Neuronal stem cell (in vitro differentiated cells): ENCODE measurements at regions not wholly inside any gene's neighbourhood (a gene's known extent, or its start where the extent isn't known, plus 50 kb on each side); places are given as distances from the start of the nearest gene placed in this dataset.
"Not testable (repeated sequence)": the region's sequence is repeated elsewhere in the genome, so short reads cannot be mapped to it uniquely, and the experiment has no call there.

Source experiments
- DNase-seq: peaks from one replicate; pipeline ENCODE4 v3.0.0-alpha.2; 2013; ENCODE audit warnings: low spot score
- H2AFZ ChIP-seq: one replicate; pipeline ENCODE4 v1.6.1; 2013; ENCODE audit warnings: mild to moderate bottlenecking, low read length, inconsistent platforms
- H2AK5ac ChIP-seq: 2 replicates; pipeline ENCODE4 v1.6.1; 2013; ENCODE audit warnings: low read depth, mild to moderate bottlenecking, inconsistent platforms, low read length, moderate library complexity, mixed read lengths
- H2BK120ac ChIP-seq: 2 replicates; pipeline ENCODE4 v1.6.1; 2013; ENCODE audit warnings: low read depth, mild to moderate bottlenecking, inconsistent platforms, low read length, moderate library complexity, mixed read lengths
- H2BK12ac ChIP-seq: one replicate; pipeline ENCODE4 v1.6.1; 2013; ENCODE audit warnings: low read length, inconsistent platforms
- H2BK15ac ChIP-seq: 2 replicates; pipeline ENCODE4 v1.6.1; 2013; ENCODE audit warnings: mild to moderate bottlenecking, low read length, inconsistent platforms, mixed read lengths
- H2BK5ac ChIP-seq: one replicate; pipeline ENCODE4 v1.6.1; 2013; ENCODE audit warnings: inconsistent platforms, mild to moderate bottlenecking, low read length, moderate library complexity
- H3K14ac ChIP-seq: one replicate; pipeline ENCODE4 v1.6.1; 2013; ENCODE audit warnings: low read length, inconsistent platforms
- H3K18ac ChIP-seq: 2 replicates; pipeline ENCODE4 v1.6.1; 2013; ENCODE audit warnings: low read length, inconsistent platforms
- H3K23ac ChIP-seq: 2 replicates; pipeline ENCODE4 v1.6.1; 2013; ENCODE audit warnings: low read depth, mild to moderate bottlenecking, mixed read lengths, low read length, inconsistent platforms; ENCODE audit not compliant: poor library complexity
- H3K27ac ChIP-seq: replicated peaks from 3 replicates; pipeline ENCODE4 v1.5.1; 2013; ENCODE audit warnings: low read length, inconsistent platforms
- H3K27me3 ChIP-seq, 3 experiments: 2 replicates each; pipeline ENCODE4 v1.6.1; 2013; ENCODE audit warnings: low read length in 3 of 3, mild to moderate bottlenecking in 2 of 3, inconsistent platforms in 1 of 3, low read depth in 1 of 3, mixed read lengths in 1 of 3, moderate library complexity in 1 of 3; ENCODE audit not compliant: control insufficient read depth in 3 of 3, insufficient read depth in 3 of 3
- H3K36me3 ChIP-seq, 2 donors: replicated peaks in 1 of 2; 2 replicates each; pipeline ENCODE4 v1.6.1; 2013; ENCODE audit warnings: low read length in 2 of 2; ENCODE audit not compliant: control insufficient read depth in 2 of 2, insufficient read depth in 2 of 2
- H3K4ac ChIP-seq: 2 replicates; pipeline ENCODE4 v1.6.1; 2013; ENCODE audit warnings: inconsistent platforms, mild to moderate bottlenecking, low read length, moderate library complexity
- H3K4me1 ChIP-seq, 2 donors: 1 replicate in 1 of 2; 2 replicates in 1 of 2; pipeline ENCODE4 v1.6.1; 2013; ENCODE audit warnings: low read length in 2 of 2, low read depth in 1 of 2; ENCODE audit not compliant: control insufficient read depth in 2 of 2, insufficient read depth in 1 of 2
- H3K4me2 ChIP-seq: one replicate; pipeline ENCODE4 v1.6.1; 2013; ENCODE audit warnings: mild to moderate bottlenecking, low read length, inconsistent platforms; ENCODE audit not compliant: insufficient read depth, poor library complexity, severe bottlenecking
- H3K4me3 ChIP-seq, 2 donors: 2 replicates each; pipeline ENCODE4 v1.5.1; 2013; ENCODE audit warnings: low read length in 2 of 2, mild to moderate bottlenecking in 2 of 2, inconsistent platforms in 1 of 2, moderate library complexity in 1 of 2
- H3K79me1 ChIP-seq: one replicate; pipeline ENCODE4 v1.6.1; 2013; ENCODE audit warnings: low read depth, mild to moderate bottlenecking, inconsistent platforms, low read length, moderate library complexity
- H3K9ac ChIP-seq: one replicate; pipeline ENCODE4 v1.6.1; 2013; ENCODE audit warnings: mild to moderate bottlenecking, low read depth, low read length, inconsistent platforms; ENCODE audit not compliant: poor library complexity
- H3K9me3 ChIP-seq, 2 donors: replicated peaks in 1 of 2; 2 replicates each; pipeline versions ENCODE3 to v1.6.1; 2013; ENCODE audit warnings: low read length in 2 of 2, mild to moderate bottlenecking in 2 of 2, inconsistent platforms in 1 of 2, low read depth in 1 of 2, mixed read lengths in 1 of 2, moderate library complexity in 1 of 2; ENCODE audit not compliant: control insufficient read depth in 2 of 2, insufficient read depth in 1 of 2
- H4K8ac ChIP-seq: one replicate; pipeline ENCODE4 v1.6.1; 2013; ENCODE audit warnings: low read depth, mild to moderate bottlenecking, inconsistent platforms, low read length, moderate library complexity
- H4K91ac ChIP-seq: one replicate; pipeline ENCODE4 v1.6.1; 2013; ENCODE audit warnings: low read length, low read depth, mild to moderate bottlenecking, inconsistent platforms; ENCODE audit not compliant: poor library complexity
- WGBS, 2 donors: extraction: QIAGEN DNeasy Blood & Tissue Kit; methylation state at CpG; one replicate each; pipeline ENCODE4 v1.1.7; 2013; ENCODE audit warnings: missing lambda C conversion rate in 2 of 2, mixed read lengths in 1 of 2; ENCODE audit not compliant: insufficient read length in 2 of 2, insufficient replicate concordance in 1 of 2; ENCODE audit errors: extremely low coverage in 2 of 2; 5-methylcytosine and 5-hydroxymethylcytosine counted together

- not testable (repeated sequence) for H3K36me3 ChIP-seq
These were observed 352.5 kb downstream of the KCNJ18 start for GRCh38 chr17:22044706-22045246.

DNA sequence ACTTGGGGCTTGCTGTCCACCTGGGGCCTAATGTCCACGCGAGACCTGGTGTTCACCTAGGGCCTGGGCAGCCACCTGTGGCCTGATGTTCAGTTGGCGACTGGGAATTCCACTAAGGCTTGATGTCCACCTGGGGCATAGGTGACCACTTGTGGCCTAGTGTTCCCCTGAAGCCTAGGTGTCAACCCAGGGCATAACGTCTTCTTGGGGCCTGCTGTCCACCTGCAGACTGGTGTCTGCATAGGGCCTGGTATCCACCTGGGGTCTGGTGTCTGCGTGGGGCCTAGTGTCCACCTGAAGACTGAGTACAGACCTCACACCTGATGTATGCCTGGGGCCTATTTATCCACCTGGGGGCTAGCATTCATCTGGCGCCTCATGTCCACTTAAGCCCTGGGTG lies 355.2 kb downstream of the KCNJ18 start:
- not testable (repeated sequence) for H3K36me3 ChIP-seq, H2BK120ac ChIP-seq, H3K23ac ChIP-seq, H2BK5ac ChIP-seq, H2BK12ac ChIP-seq, H2BK15ac ChIP-seq, H3K18ac ChIP-seq, H4K8ac ChIP-seq, H3K4me2 ChIP-seq, H4K91ac ChIP-seq, DNase-seq, H3K79me1 ChIP-seq, H2AK5ac ChIP-seq, H3K4me3 ChIP-seq, H3K27me3 ChIP-seq, H3K4me1 ChIP-seq, H3K14ac ChIP-seq, H3K4ac ChIP-seq, H3K9ac ChIP-seq, H3K9me3 ChIP-seq, H3K27ac ChIP-seq, H2AFZ ChIP-seq
- no CpG with 5 or more reads among the region's 6 CpGs for WGBS, 2 donors

More at GRCh38 chr17:22044706-22045246, 352.5 kb downstream of the KCNJ18 start:
- not testable (repeated sequence) for H2BK12ac ChIP-seq, H3K4me3 ChIP-seq, H3K4me1 ChIP-seq, H3K27ac ChIP-seq, DNase-seq, H3K4ac ChIP-seq, H2BK15ac ChIP-seq, H3K14ac ChIP-seq, H2AK5ac ChIP-seq, H3K4me2 ChIP-seq, H3K23ac ChIP-seq, H2AFZ ChIP-seq, H4K91ac ChIP-seq, H2BK5ac ChIP-seq, H3K79me1 ChIP-seq, H4K8ac ChIP-seq, H3K9me3 ChIP-seq, H3K9ac ChIP-seq, H3K27me3 ChIP-seq, H3K18ac ChIP-seq, H2BK120ac ChIP-seq
- WGBS, 2 donors: no CpG with 5 or more reads among the region's 32 CpGs

GRCh38 chr17:22048226-22048625 lies 355.9 kb downstream of the KCNJ18 start:
- H2AK5ac ChIP-seq, H3K9me3 ChIP-seq, H4K8ac ChIP-seq, H3K27ac ChIP-seq, H3K27me3 ChIP-seq, H3K14ac ChIP-seq, H3K18ac ChIP-seq, H2AFZ ChIP-seq, H4K91ac ChIP-seq, H3K4me1 ChIP-seq, H3K36me3 ChIP-seq, H3K4ac ChIP-seq, DNase-seq, H3K4me3 ChIP-seq, H2BK12ac ChIP-seq, H3K9ac ChIP-seq, H3K23ac ChIP-seq, H2BK120ac ChIP-seq, H2BK5ac ChIP-seq, H2BK15ac ChIP-seq, H3K79me1 ChIP-seq, H3K4me2 ChIP-seq: not testable (repeated sequence)
- WGBS, 2 donors: no CpG with 5 or more reads among the region's 5 CpGs

DNA sequence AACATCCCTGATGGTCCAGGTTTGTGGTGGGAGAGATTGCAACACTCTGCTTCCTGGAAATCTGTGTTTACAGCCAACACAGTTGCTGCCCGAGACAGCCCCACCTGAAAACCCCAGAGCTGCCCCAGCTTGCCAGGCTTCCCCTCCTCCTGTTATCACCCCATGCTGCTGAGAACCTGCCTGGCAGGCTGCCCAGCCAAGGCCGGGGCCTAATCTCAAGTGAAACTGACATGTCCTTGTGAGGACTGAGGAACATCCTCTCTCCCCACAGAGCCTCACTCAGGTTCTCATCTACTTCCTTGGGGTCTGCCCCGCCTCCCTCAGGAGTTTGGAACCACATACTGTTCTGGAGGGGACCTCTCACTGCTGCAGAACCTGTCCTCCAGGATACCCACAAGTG lies 358.4 kb downstream of the KCNJ18 start:
- H2BK120ac ChIP-seq, H4K91ac ChIP-seq, H3K4me3 ChIP-seq, H3K4me2 ChIP-seq, H2AFZ ChIP-seq, H3K27ac ChIP-seq, H3K4me1 ChIP-seq, H2BK15ac ChIP-seq, H4K8ac ChIP-seq, H3K79me1 ChIP-seq, H3K9ac ChIP-seq, H2BK12ac ChIP-seq, H3K4ac ChIP-seq, H3K36me3 ChIP-seq, H3K14ac ChIP-seq, H3K18ac ChIP-seq, H3K23ac ChIP-seq, H3K27me3 ChIP-seq, H2BK5ac ChIP-seq, H2AK5ac ChIP-seq, H3K9me3 ChIP-seq, DNase-seq: not testable (repeated sequence)
- whole genome bisulfite sequencing, 2 donors: no CpG with 5 or more reads among the region's 3 CpGs
